WTC11 (cell line): ENCODE measurements at regions not wholly inside any gene's neighbourhood (a gene's known extent, or its start where the extent isn't known, plus 50 kb on each side); places are given as distances from the start of the nearest gene placed in this dataset.

Experiments used
- ZNF138 ChIP-seq: sonication (generic); formaldehyde crosslinking; conservative IDR thresholded peaks from 2 replicates; pipeline ENCODE4 v1.8.1; 2022; ENCODE audit warnings: mild to moderate bottlenecking, moderate library complexity, missing genetic modification reagents
- ZNF219 ChIP-seq: sonication (generic); formaldehyde crosslinking; IDR thresholded peaks from 2 replicates; pipeline ENCODE4 v1.8.0; 2023; ENCODE audit warnings: missing genetic modification reagents, mild to moderate bottlenecking, borderline replicate concordance
- TF ChIP-seq, protein P1 (sequence below): sonication (generic); formaldehyde crosslinking; IDR thresholded peaks from 2 replicates; pipeline ENCODE4 v1.8.1; 2022; ENCODE audit warnings: missing genetic modification reagents, borderline replicate concordance

DNA sequence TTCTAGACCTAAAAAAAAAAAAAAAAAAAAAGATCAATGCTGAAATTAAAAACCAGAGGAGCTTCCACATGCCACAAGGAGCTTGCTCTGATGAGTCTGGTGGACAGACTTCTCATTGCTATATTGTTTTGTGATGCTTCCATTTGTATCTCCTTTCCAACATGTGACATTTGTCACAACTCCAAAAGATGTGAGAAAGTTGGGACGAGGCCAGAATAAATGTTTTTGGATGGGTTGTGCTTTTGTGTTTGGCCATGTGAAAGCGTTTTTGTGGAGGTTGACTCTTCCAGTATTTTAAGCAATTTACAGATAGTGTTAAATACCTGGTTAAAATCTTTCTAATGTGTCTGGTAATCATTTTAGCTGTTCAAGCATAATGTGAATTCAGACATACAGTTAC lies 280.1 kb downstream of the SKAP2 start:
- TF ChIP-seq, protein P1, sequence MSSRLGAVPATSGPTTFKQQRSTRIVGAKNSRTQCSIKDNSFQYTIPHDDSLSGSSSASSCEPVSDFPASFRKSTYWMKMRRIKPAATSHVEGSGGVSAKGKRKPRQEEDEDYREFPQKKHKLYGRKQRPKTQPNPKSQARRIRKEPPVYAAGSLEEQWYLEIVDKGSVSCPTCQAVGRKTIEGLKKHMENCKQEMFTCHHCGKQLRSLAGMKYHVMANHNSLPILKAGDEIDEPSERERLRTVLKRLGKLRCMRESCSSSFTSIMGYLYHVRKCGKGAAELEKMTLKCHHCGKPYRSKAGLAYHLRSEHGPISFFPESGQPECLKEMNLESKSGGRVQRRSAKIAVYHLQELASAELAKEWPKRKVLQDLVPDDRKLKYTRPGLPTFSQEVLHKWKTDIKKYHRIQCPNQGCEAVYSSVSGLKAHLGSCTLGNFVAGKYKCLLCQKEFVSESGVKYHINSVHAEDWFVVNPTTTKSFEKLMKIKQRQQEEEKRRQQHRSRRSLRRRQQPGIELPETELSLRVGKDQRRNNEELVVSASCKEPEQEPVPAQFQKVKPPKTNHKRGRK: no peak
- TF ChIP-seq ZNF219 (CRISPR knock-in tag): no peak
- TF ChIP-seq ZNF138 (CRISPR knock-in tag): no peak
